Fibroblast of lung (primary cell): ENCODE measurements at regions not wholly inside any gene's neighbourhood (a gene's known extent, or its start where the extent isn't known, plus 50 kb on each side); places are given as distances from the start of the nearest gene placed in this dataset.

Experiments used
- DNase-seq, 2 donors: peaks; one replicate each; pipeline versions ENCODE4 v3.0.0 to v3.0.0-alpha.2; 2010; ENCODE audit warnings: low read depth in 2 of 2
- H2AFZ ChIP-seq: 2 replicates; pipeline ENCODE4 v1.5.1; 2012; ENCODE audit warnings: low read length, control low read depth, inconsistent platforms
- H3K27ac ChIP-seq: 2 replicates; pipeline ENCODE4 v1.5.1; 2011; ENCODE audit warnings: low read length, control low read depth; ENCODE audit not compliant: insufficient read depth
- H3K27me3 ChIP-seq: 2 replicates; pipeline ENCODE4 v1.5.1; 2011; ENCODE audit warnings: mild to moderate bottlenecking, low read length; ENCODE audit not compliant: control insufficient read depth, insufficient read depth
- H3K36me3 ChIP-seq: 2 replicates; pipeline ENCODE4 v1.5.1; 2011; ENCODE audit warnings: low read length; ENCODE audit not compliant: control insufficient read depth, insufficient read depth
- H3K4me1 ChIP-seq: 2 replicates; pipeline ENCODE4 v1.5.1; 2011; ENCODE audit warnings: low read length; ENCODE audit not compliant: control insufficient read depth, insufficient read depth; ENCODE audit errors: extremely low read depth
- H3K4me2 ChIP-seq: 2 replicates; pipeline ENCODE4 v1.5.1; 2011; ENCODE audit warnings: low read length, control low read depth; ENCODE audit not compliant: insufficient read depth; ENCODE audit errors: extremely low read depth
- H3K4me3 ChIP-seq, 4 experiments: fragments of 200-600 bp in 1 of 4; sonication (generic) in 1 of 4; replicated peaks in 1 of 4; 2 replicates each; pipeline ENCODE4 v1.5.1; 2011 to 2016; ENCODE audit warnings: low read length in 4 of 4, low read depth in 3 of 4, mild to moderate bottlenecking in 3 of 4, control low read depth in 2 of 4, inconsistent platforms in 1 of 4, mixed read lengths in 1 of 4; ENCODE audit not compliant: insufficient read depth in 1 of 4; ENCODE audit errors: control extremely low read depth in 1 of 4
- H3K79me2 ChIP-seq: 2 replicates; pipeline ENCODE4 v1.5.1; 2012; ENCODE audit warnings: mild to moderate bottlenecking, low read length, inconsistent platforms; ENCODE audit not compliant: control insufficient read depth, insufficient read depth
- H3K9ac ChIP-seq: 2 replicates; pipeline ENCODE4 v1.5.1; 2011; ENCODE audit warnings: mild to moderate bottlenecking, low read length, control low read depth; ENCODE audit not compliant: insufficient read depth
- H3K9me3 ChIP-seq: 2 replicates; pipeline ENCODE4 v1.5.1; 2012; ENCODE audit warnings: low read depth, low read length; ENCODE audit not compliant: control insufficient read depth, insufficient read depth
- H4K20me1 ChIP-seq: 2 replicates; pipeline ENCODE4 v1.5.1; 2011; ENCODE audit warnings: low read length; ENCODE audit not compliant: control insufficient read depth, insufficient read depth; ENCODE audit errors: extremely low read depth
- CTCF ChIP-seq, 2 donors: IDR thresholded peaks in 1 of 2; conservative IDR thresholded peaks in 1 of 2; 1 replicate in 1 of 2; 2 replicates in 1 of 2; pipeline ENCODE4 v1.5.1; 2011 to 2012; ENCODE audit warnings: low read length in 2 of 2, control low read depth in 1 of 2, inconsistent platforms in 1 of 2, low read depth in 1 of 2, mild to moderate bottlenecking in 1 of 2
- EZH2 ChIP-seq: IDR thresholded peaks from 2 replicates; pipeline ENCODE4 v1.5.1; 2012; ENCODE audit warnings: low read length, control low read depth, mild to moderate bottlenecking; ENCODE audit errors: missing control alignments

- H3K4me3 ChIP-seq: no peak overlapping the region
- H3K27me3 ChIP-seq: no peaks in the 10 kb centered on the region
- H3K9ac ChIP-seq: no peak overlapping the region
- no peaks in the 10 kb centered on the region for H3K9me3 ChIP-seq
- H3K36me3 ChIP-seq: no peaks in the 10 kb centered on the region
- no peak overlapping the region for H3K27ac ChIP-seq
- H3K79me2 ChIP-seq: no peaks in the 10 kb centered on the region
- no peak overlapping the region for H3K4me2 ChIP-seq
- H3K4me1 ChIP-seq: no peaks in the 10 kb centered on the region
- DNase-seq: no peak
- no peak for TF ChIP-seq CTCF (conservative IDR thresholded peaks at IDR 0.05 in 1 of 2, IDR thresholded peaks at IDR 0.05 in 1 of 2; ENCODE audit: low read depth in 1 of 2, low read length in 2 of 2)
- TF ChIP-seq EZH2: no peak
- H4K20me1 ChIP-seq: no peaks in the 10 kb centered on the region
- no peak overlapping the region for H2AFZ ChIP-seq
Observed at GRCh38 chr2:184540246-184540789, 58.0 kb upstream of the ZNF804A start.

- no peak for DNase-seq
- no peak for TF ChIP-seq EZH2
- TF ChIP-seq CTCF (conservative IDR thresholded peaks at IDR 0.05 in 1 of 2, IDR thresholded peaks at IDR 0.05 in 1 of 2; ENCODE audit: low read depth in 1 of 2, low read length in 2 of 2): no peak
- Histone ChIP-seq H3K27ac (no peak overlapping the region), H3K4me1 (no peaks in the 10 kb centered on the region), H3K79me2 (no peaks in the 10 kb centered on the region), H3K36me3 (no peaks in the 10 kb centered on the region), H4K20me1 (no peaks in the 10 kb centered on the region), H2AFZ (no peak overlapping the region), H3K9ac (no peak overlapping the region), H3K4me3 (no peak overlapping the region), H3K27me3 (no peaks in the 10 kb centered on the region), H3K4me2 (no peak overlapping the region), H3K9me3 (no peaks in the 10 kb centered on the region)
Observed at GRCh38 chr2:184541591-184541990, 56.7 kb upstream of the ZNF804A start.

- no peak for DNase-seq
- Histone ChIP-seq H3K9me3 (no peaks in the 10 kb centered on the region), H3K4me2 (no peak overlapping the region), H3K27me3 (no peaks in the 10 kb centered on the region), H3K36me3 (no peaks in the 10 kb centered on the region), H3K79me2 (no peaks in the 10 kb centered on the region), H2AFZ (no peak overlapping the region), H4K20me1 (no peaks in the 10 kb centered on the region), H3K4me1 (no peaks in the 10 kb centered on the region), H3K9ac (no peak overlapping the region), H3K27ac (no peak overlapping the region), H3K4me3 (no peak overlapping the region)
- no peak for TF ChIP-seq CTCF (conservative IDR thresholded peaks at IDR 0.05 in 1 of 2, IDR thresholded peaks at IDR 0.05 in 1 of 2; ENCODE audit: low read depth in 1 of 2, low read length in 2 of 2)
Observed at GRCh38 chr2:184543832-184544231, 54.5 kb upstream of the ZNF804A start.
